ENCODE measurements at regions not wholly inside any gene's neighbourhood (a gene's known extent, or its start where the extent isn't known, plus 50 kb on each side); places are given as distances from the start of the nearest gene placed in this dataset.

GRCh38 chr1:177413982-177414596, 243.3 kb downstream of the BRINP2 start:
- TF ChIP-seq REST (IDR thresholded peaks at IDR 0.05; ENCODE audit: borderline replicate concordance) (no peak), POLR2AphosphoS5 (IDR thresholded peaks at IDR 0.05) (no peak), CTCF (IDR thresholded peaks at IDR 0.05; ENCODE audit: poor library complexity, severe bottlenecking) (no peak), RAD21 (conservative IDR thresholded peaks at IDR 0.05) (no peak), EP300 (conservative IDR thresholded peaks at IDR 0.05; ENCODE audit: poor library complexity, severe bottlenecking) (no peak), EZH2 (IDR thresholded peaks at IDR 0.05; ENCODE audit: borderline replicate concordance, insufficient read depth, low read length, poor library complexity, severe bottlenecking) (no peak), MXI1 (conservative IDR thresholded peaks at IDR 0.05; ENCODE audit: poor library complexity, severe bottlenecking) (no peak), SMC3 (conservative IDR thresholded peaks at IDR 0.05; ENCODE audit: poor library complexity) (no peak)
